ENCODE measurements at regions not wholly inside any gene's neighbourhood (a gene's known extent, or its start where the extent isn't known, plus 50 kb on each side); places are given as distances from the start of the nearest gene placed in this dataset.

GRCh38 chr5:51227963-51228470 lies 155.2 kb upstream of the ISL1 start:
- TF ChIP-seq, protein P1, sequence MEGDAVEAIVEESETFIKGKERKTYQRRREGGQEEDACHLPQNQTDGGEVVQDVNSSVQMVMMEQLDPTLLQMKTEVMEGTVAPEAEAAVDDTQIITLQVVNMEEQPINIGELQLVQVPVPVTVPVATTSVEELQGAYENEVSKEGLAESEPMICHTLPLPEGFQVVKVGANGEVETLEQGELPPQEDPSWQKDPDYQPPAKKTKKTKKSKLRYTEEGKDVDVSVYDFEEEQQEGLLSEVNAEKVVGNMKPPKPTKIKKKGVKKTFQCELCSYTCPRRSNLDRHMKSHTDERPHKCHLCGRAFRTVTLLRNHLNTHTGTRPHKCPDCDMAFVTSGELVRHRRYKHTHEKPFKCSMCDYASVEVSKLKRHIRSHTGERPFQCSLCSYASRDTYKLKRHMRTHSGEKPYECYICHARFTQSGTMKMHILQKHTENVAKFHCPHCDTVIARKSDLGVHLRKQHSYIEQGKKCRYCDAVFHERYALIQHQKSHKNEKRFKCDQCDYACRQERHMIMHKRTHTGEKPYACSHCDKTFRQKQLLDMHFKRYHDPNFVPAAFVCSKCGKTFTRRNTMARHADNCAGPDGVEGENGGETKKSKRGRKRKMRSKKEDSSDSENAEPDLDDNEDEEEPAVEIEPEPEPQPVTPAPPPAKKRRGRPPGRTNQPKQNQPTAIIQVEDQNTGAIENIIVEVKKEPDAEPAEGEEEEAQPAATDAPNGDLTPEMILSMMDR (IDR thresholded peaks at IDR 0.05; ENCODE audit: extremely low read depth in 1 of 2, insufficient read depth in 1 of 2, low read depth in 1 of 2, low read length in 2 of 2) = no peak
- TF ChIP-seq MAX (IDR thresholded peaks at IDR 0.05; ENCODE audit: insufficient read depth, insufficient read length) (no peak), POLR2AphosphoS5 (IDR thresholded peaks at IDR 0.05; ENCODE audit: insufficient read depth, low read depth, low read length) (no peak), EZH2 (IDR thresholded peaks at IDR 0.05; ENCODE audit: borderline replicate concordance, low read depth, low read length, severe bottlenecking) (no peak), MYC (IDR thresholded peaks at IDR 0.05; ENCODE audit: low read depth, low read length) (no peak), POLR2A (IDR thresholded peaks at IDR 0.05; ENCODE audit: low read depth, low read length) (no peak), JUN (IDR thresholded peaks at IDR 0.05; ENCODE audit: borderline replicate concordance, insufficient read depth, insufficient read length, low read depth) (no peak), GATA2 (IDR thresholded peaks at IDR 0.05; ENCODE audit: insufficient read depth, insufficient read length, low read depth, low read length) (no peak)

Measured in endothelial cell of umbilical vein (primary cell).